D721Med (cell line): ENCODE measurements at regions not wholly inside any gene's neighbourhood (a gene's known extent, or its start where the extent isn't known, plus 50 kb on each side); places are given as distances from the start of the nearest gene placed in this dataset.

ENCODE experiments used
- DNase-seq: peaks from one replicate; pipeline ENCODE4 v3.0.0; 2011; ENCODE audit warnings: low spot score; ENCODE audit not compliant: insufficient read length
- FAIRE-seq: peaks from 2 replicates; lab custom pipeline; 2011; peaks lifted over from hg19 to GRCh38; lab: Jason Lieb, UNC
- TF ChIP-seq, protein P1 (sequence below): IDR thresholded peaks from 2 replicates; pipeline ENCODE4 v1.5.1; 2012; ENCODE audit warnings: mild to moderate bottlenecking, control low read depth; ENCODE audit not compliant: insufficient read depth; ENCODE audit errors: missing control alignments

DNA sequence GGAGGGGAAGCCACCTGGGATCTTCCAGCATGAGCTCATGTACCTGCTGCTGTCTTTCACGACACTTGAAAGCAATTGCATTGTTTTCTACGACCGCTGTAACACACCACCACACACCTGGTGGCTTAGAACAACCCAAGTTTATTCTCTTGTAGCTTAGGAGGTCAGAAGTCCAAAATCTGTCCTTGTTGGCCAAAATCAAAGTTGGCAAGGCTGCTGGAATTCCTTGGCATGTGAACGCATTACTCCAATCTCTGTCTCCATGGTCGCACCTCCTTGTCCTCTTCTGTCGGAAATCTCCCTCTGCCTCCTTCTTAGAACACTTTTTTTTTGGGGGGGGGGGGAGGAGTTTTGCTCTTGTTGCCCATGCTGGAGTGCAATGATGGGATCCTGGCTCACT, 305.7 kb downstream of the BAMBI start:
- TF ChIP-seq, protein P1, sequence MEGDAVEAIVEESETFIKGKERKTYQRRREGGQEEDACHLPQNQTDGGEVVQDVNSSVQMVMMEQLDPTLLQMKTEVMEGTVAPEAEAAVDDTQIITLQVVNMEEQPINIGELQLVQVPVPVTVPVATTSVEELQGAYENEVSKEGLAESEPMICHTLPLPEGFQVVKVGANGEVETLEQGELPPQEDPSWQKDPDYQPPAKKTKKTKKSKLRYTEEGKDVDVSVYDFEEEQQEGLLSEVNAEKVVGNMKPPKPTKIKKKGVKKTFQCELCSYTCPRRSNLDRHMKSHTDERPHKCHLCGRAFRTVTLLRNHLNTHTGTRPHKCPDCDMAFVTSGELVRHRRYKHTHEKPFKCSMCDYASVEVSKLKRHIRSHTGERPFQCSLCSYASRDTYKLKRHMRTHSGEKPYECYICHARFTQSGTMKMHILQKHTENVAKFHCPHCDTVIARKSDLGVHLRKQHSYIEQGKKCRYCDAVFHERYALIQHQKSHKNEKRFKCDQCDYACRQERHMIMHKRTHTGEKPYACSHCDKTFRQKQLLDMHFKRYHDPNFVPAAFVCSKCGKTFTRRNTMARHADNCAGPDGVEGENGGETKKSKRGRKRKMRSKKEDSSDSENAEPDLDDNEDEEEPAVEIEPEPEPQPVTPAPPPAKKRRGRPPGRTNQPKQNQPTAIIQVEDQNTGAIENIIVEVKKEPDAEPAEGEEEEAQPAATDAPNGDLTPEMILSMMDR, result no peak
- no peak for FAIRE-seq
- DNase-seq, result no peak

- DNase-seq (no peak), FAIRE-seq (no peak)
- TF ChIP-seq, protein P1, result no peak
Observed at GRCh38 chr10:28983799-28984198, 305.1 kb upstream of the LYZL1 start.

GRCh38 chr10:28984431-28984830, 304.4 kb upstream of the LYZL1 start:
- no peak for DNase-seq
- FAIRE-seq, result no peak
- TF ChIP-seq, protein P1, result no peak

GRCh38 chr10:28985137-28985885, 303.6 kb upstream of the LYZL1 start:
- FAIRE-seq (no peak), DNase-seq (no peak)
- TF ChIP-seq, protein P1, result no peak

DNA sequence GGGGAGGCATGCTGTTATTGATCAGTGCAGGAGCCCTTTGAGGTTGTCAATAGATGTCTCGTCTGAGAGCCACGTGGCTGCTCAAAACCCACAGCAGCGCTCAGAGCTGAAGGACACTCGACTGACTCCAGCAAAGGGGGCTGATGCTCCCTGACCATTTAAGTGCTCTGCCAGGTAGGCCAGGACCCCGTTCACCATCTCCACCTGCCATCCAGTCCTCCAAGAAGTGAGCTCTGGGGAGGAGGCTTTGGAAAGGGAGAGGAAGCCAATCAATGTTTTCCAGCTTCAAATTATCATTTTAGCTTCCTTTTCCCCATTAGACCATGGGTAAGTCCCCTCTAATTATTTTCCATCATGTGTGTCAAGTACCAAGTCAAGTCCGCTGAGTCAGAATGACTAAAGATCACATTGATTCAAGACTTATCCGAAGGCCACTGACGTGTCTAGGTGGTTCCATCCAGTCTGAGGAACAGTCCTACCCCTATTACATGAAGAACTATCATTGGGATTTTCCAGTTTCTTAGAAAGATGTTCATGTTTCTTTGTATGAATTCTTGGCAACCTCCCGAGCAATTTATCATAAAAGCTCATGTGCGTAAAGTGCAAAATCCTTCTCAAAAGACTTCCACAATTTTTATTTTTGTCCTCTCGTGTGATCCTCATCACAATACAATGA, 302.6 kb upstream of the LYZL1 start:
- TF ChIP-seq, protein P1, result no peak
- FAIRE-seq (no peak), DNase-seq (no peak)

- TF ChIP-seq, protein P1, result no peak
- FAIRE-seq, result no peak
- no peak for DNase-seq
Observed at GRCh38 chr10:28986856-28987255, 302.0 kb upstream of the LYZL1 start.
